Activated naive CD4-positive, alpha-beta T cell treated with anti-CD3 and anti-CD28 coated beads for 36 hours (primary cell): ENCODE measurements at regions not wholly inside any gene's neighbourhood (a gene's known extent, or its start where the extent isn't known, plus 50 kb on each side); places are given as distances from the start of the nearest gene placed in this dataset.
"Not testable (repeated sequence)": the region's sequence is repeated elsewhere in the genome, so short reads cannot be mapped to it uniquely, and the experiment has no call there.

Experiments
- CTCF ChIA-PET: fragments of 350-600 bp; sonication (Branson Sonifier 250); formaldehyde crosslinking; loops from one replicate; lab custom pipeline; 2021; ENCODE audit warnings: antibody characterized with exemption; lab: Charles Lee
- DNase-seq: peaks from one replicate; pipeline ENCODE4 v3.0.0-alpha.2; 2020
- H3K27ac Mint-ChIP-seq: one replicate; pipeline ENCODE4 v1.8.0; 2021; ENCODE audit warnings: mild to moderate bottlenecking, mixed read lengths
- H3K27me3 Mint-ChIP-seq: one replicate; pipeline ENCODE4 v1.8.0; 2021; ENCODE audit warnings: low read depth, mixed read lengths
- H3K36me3 Mint-ChIP-seq: one replicate; pipeline ENCODE4 v1.8.0; 2021; ENCODE audit warnings: low read depth, mixed read lengths
- H3K4me1 Mint-ChIP-seq: one replicate; pipeline ENCODE4 v1.8.0; 2021; ENCODE audit warnings: low read depth, mixed read lengths
- H3K4me3 Mint-ChIP-seq: one replicate; pipeline ENCODE4 v1.8.0; 2021; ENCODE audit warnings: mild to moderate bottlenecking, moderate library complexity, mixed read lengths
- H3K9me3 Mint-ChIP-seq: one replicate; pipeline ENCODE4 v1.8.0; 2021; ENCODE audit warnings: mixed read lengths
- intact Hi-C: fragments of 100-400 bp; cut with micrococcal nuclease; formaldehyde crosslinking; loops from one replicate; pipeline ENCODE4 v1.15.1; 2023

- Mint-ChIP-seq H3K36me3 (no peaks in the 10 kb centered on the region), H3K27ac (no peak overlapping the region), H3K27me3 (peaks cover 27% of the 10 kb centered on the region), H3K9me3 (no peaks in the 10 kb centered on the region), H3K4me3 (peak overlapping the region; percentile 89), H3K4me1 (peaks cover 16% of the 10 kb centered on the region)
- intact Hi-C loops: no loop called here
- CTCF ChIA-PET: interaction anchor here (0.8 to 1.6 kb wide), 3 partner anchors 71 to 234 kb away, joined by 3 to 6 read pairs (median 3); no protein-coding TSS in a partner anchor
- DNase-seq: peak; percentile 32
These were observed 123.7 kb downstream of the MRPL14 start for GRCh38 chr6:44003345-44004061.

- no peak overlapping the region for H3K27ac Mint-ChIP-seq
- intact Hi-C loops: loop anchor here (1.0 kb wide), 1 partner anchor 367 kb away; the partner anchor contains the start of gene MAD2L1BP
- H3K4me1 Mint-ChIP-seq: peaks cover 16% of the 10 kb centered on the region
- H3K27me3 Mint-ChIP-seq: peaks cover 27% of the 10 kb centered on the region
- H3K9me3 Mint-ChIP-seq: no peaks in the 10 kb centered on the region
- CTCF ChIA-PET: interaction anchor here (0.8 to 1.6 kb wide), 4 partner anchors 71 to 234 kb away, joined by 3 to 6 read pairs (median 3); no protein-coding TSS in a partner anchor
- H3K4me3 Mint-ChIP-seq: peak overlapping the region; percentile 89
- H3K36me3 Mint-ChIP-seq: no peaks in the 10 kb centered on the region
- peak; percentile 81 for DNase-seq
These were observed 124.5 kb downstream of the MRPL14 start for GRCh38 chr6:44002593-44003344.

GRCh38 chr6:44002067-44002592 lies 125.1 kb downstream of the MRPL14 start:
- Mint-ChIP-seq H3K27me3 (peaks cover 27% of the 10 kb centered on the region), H3K9me3 (no peaks in the 10 kb centered on the region), H3K27ac (no peak overlapping the region), H3K36me3 (no peaks in the 10 kb centered on the region), H3K4me1 (peaks cover 16% of the 10 kb centered on the region), H3K4me3 (peak overlapping the region; percentile 89)
- DNase-seq: no peak
- intact Hi-C loops: loop anchor here (1.0 kb wide), 1 partner anchor 367 kb away; the partner anchor contains the start of gene MAD2L1BP
- CTCF ChIA-PET: interaction anchor here (0.6 to 1.0 kb wide), 2 partner anchors 228 to 337 kb away, joined by 3 read pairs; no protein-coding TSS in a partner anchor

- Mint-ChIP-seq H3K27me3 (peaks cover 27% of the 10 kb centered on the region), H3K27ac (no peak overlapping the region), H3K9me3 (no peaks in the 10 kb centered on the region), H3K4me3 (peak overlapping the region; percentile 89), H3K4me1 (peaks cover 16% of the 10 kb centered on the region), H3K36me3 (no peaks in the 10 kb centered on the region)
- intact Hi-C loops: loop anchor here (1.0 to 2.0 kb wide), 9 partner anchors 61 to 366 kb away; partner anchors contain the start of genes MAD2L1BP, MRPL14 and TMEM63B
- peak; percentile 66 for DNase-seq
- CTCF ChIA-PET: interaction anchor here (0.6 to 1.2 kb wide), 4 partner anchors 13 to 336 kb away, joined by 3 to 4 read pairs (median 3); no protein-coding TSS in a partner anchor
These were observed 125.8 kb downstream of the MRPL14 start for GRCh38 chr6:44001318-44002066.

GRCh38 chr6:44000164-44000842 lies 126.9 kb downstream of the MRPL14 start:
- Mint-ChIP-seq H3K36me3 (no peaks in the 10 kb centered on the region), H3K4me1 (peaks cover 16% of the 10 kb centered on the region), H3K27me3 (peaks cover 24% of the 10 kb centered on the region), H3K9me3 (no peaks in the 10 kb centered on the region), H3K27ac (peak overlapping the region; percentile 91), H3K4me3 (peak overlapping the region; percentile 89)
- CTCF ChIA-PET: interaction anchor here (0.6 to 1.2 kb wide), 3 partner anchors 119 to 227 kb away, joined by 3 to 4 read pairs (median 4); no protein-coding TSS in a partner anchor
- intact Hi-C loops: loop anchor here (2.0 kb wide), 3 partner anchors 62 to 126 kb away; partner anchors contain the start of genes MRPL14 and TMEM63B
- peak; percentile 89 for DNase-seq

- Mint-ChIP-seq H3K4me1 (peaks cover 16% of the 10 kb centered on the region), H3K27ac (no peak overlapping the region), H3K27me3 (peaks cover 20% of the 10 kb centered on the region), H3K9me3 (no peaks in the 10 kb centered on the region), H3K4me3 (no peak overlapping the region), H3K36me3 (no peaks in the 10 kb centered on the region)
- no peak for DNase-seq
- intact Hi-C loops: loop anchor here (2.0 kb wide), 3 partner anchors 63 to 127 kb away; partner anchors contain the start of genes MRPL14 and TMEM63B
- CTCF ChIA-PET: interaction anchor here (0.6 to 1.0 kb wide), 2 partner anchors 118 to 121 kb away, joined by 3 to 4 read pairs; no protein-coding TSS in a partner anchor
These were observed 127.6 kb downstream of the MRPL14 start for GRCh38 chr6:43999628-44000027.

- CTCF ChIA-PET: interaction anchor here (1.0 kb wide), 1 partner anchor 80 kb away, joined by 4 read pairs; no protein-coding TSS in a partner anchor
- H3K4me1 Mint-ChIP-seq: peaks cover 16% of the 10 kb centered on the region
- H3K27ac Mint-ChIP-seq, intact Hi-C loops, DNase-seq, H3K4me3 Mint-ChIP-seq, H3K36me3 Mint-ChIP-seq, H3K9me3 Mint-ChIP-seq: not testable (repeated sequence)
- H3K27me3 Mint-ChIP-seq: peaks cover 14% of the 10 kb centered on the region
These were observed 128.5 kb downstream of the MRPL14 start for GRCh38 chr6:43998592-43999243.

- Mint-ChIP-seq H3K4me1 (peaks cover 14% of the 10 kb centered on the region), H3K27me3 (peaks cover 10% of the 10 kb centered on the region)
- H3K27ac Mint-ChIP-seq, H3K9me3 Mint-ChIP-seq, DNase-seq, H3K36me3 Mint-ChIP-seq, H3K4me3 Mint-ChIP-seq, intact Hi-C loops: not testable (repeated sequence)
- CTCF ChIA-PET: interaction anchor here (1.0 kb wide), 1 partner anchor 80 kb away, joined by 4 read pairs; no protein-coding TSS in a partner anchor
These were observed 129.2 kb downstream of the MRPL14 start for GRCh38 chr6:43997990-43998585.

GRCh38 chr6:43997345-43997677 lies 129.9 kb downstream of the MRPL14 start:
- no peak for DNase-seq
- intact Hi-C loops: no loop called here
- H3K27me3 Mint-ChIP-seq: peaks cover 10% of the 10 kb centered on the region
- no peaks in the 10 kb centered on the region for H3K36me3 Mint-ChIP-seq
- peaks cover 11% of the 10 kb centered on the region for H3K4me1 Mint-ChIP-seq
- CTCF ChIA-PET: no interaction called here
- H3K9me3 Mint-ChIP-seq: no peaks in the 10 kb centered on the region
- no peak overlapping the region for H3K27ac Mint-ChIP-seq
- H3K4me3 Mint-ChIP-seq: no peak overlapping the region

GRCh38 chr6:43996618-43997344 lies 130.5 kb downstream of the MRPL14 start:
- Mint-ChIP-seq H3K27me3 (peaks cover 10% of the 10 kb centered on the region), H3K27ac (no peak overlapping the region), H3K4me3 (no peak overlapping the region), H3K4me1 (peaks cover 11% of the 10 kb centered on the region), H3K36me3 (no peaks in the 10 kb centered on the region), H3K9me3 (no peaks in the 10 kb centered on the region)
- no peak for DNase-seq
- intact Hi-C loops: no loop called here
- CTCF ChIA-PET: interaction anchor here (1.0 kb wide), 1 partner anchor 228 kb away, joined by 3 read pairs; no protein-coding TSS in a partner anchor
